Tibial artery (tissue), 4 donors: ENCODE measurements at regions not wholly inside any gene's neighbourhood (a gene's known extent, or its start where the extent isn't known, plus 50 kb on each side); places are given as distances from the start of the nearest gene placed in this dataset.

Source experiments
- DNase-seq, 2 donors: peaks; one replicate each; pipeline ENCODE4 v3.0.0-alpha.2; 2019
- H3K27ac ChIP-seq, 2 donors: fragments of 200-600 bp; sonication (generic) in 1 of 2; 1 replicate in 1 of 2; 2 replicates in 1 of 2; pipeline ENCODE4 v1.5.1; 2018 to 2019; ENCODE audit warnings: mild to moderate bottlenecking in 1 of 2
- H3K27me3 ChIP-seq, 2 donors: fragments of 200-600 bp; sonication (generic) in 1 of 2; one replicate each; pipeline versions ENCODE4 v1.5.1 to v1.6.0; 2016 to 2019
- H3K36me3 ChIP-seq, 3 donors: fragments of 200-600 bp; sonication (generic) in 2 of 3; one replicate each; pipeline ENCODE4 v1.5.1; 2016 to 2019; ENCODE audit warnings: mild to moderate bottlenecking in 2 of 3
- H3K4me1 ChIP-seq, 4 donors: fragments of 200-600 bp; sonication (generic) in 2 of 4; 1 replicate in 3 of 4; 2 replicates in 1 of 4; pipeline ENCODE4 v1.5.1; 2016 to 2019
- H3K4me3 ChIP-seq, 2 donors: fragments of 200-600 bp; sonication (generic) in 1 of 2; 1 replicate in 1 of 2; 2 replicates in 1 of 2; pipeline ENCODE4 v1.5.1; 2018 to 2019; ENCODE audit warnings: mild to moderate bottlenecking in 2 of 2
- H3K9me3 ChIP-seq, 3 donors: fragments of 200-600 bp; sonication (generic) in 1 of 3; one replicate each; pipeline ENCODE4 v1.5.1; 2016 to 2019
- CTCF ChIP-seq, 2 experiments: fragments of 200-600 bp in 1 of 2; fragments of 450-650 bp in 1 of 2; IDR thresholded peaks; one replicate each; pipeline ENCODE4 v1.5.1; 2017 to 2019; ENCODE audit warnings: antibody characterized with exemption in 2 of 2, mild to moderate bottlenecking in 1 of 2, moderate library complexity in 1 of 2
- intact Hi-C: fragments of 100-400 bp; cut with DNase I; formaldehyde crosslinking; loops from one replicate; pipeline ENCODE4 v1.15.0; 2023; ENCODE audit warnings: low total_unique reads

GRCh38 chr6:22447249-22448196, 121.8 kb upstream of the HDGFL1 start:
- no peak for TF ChIP-seq CTCF (IDR thresholded peaks at IDR 0.05)
- H3K27me3 ChIP-seq = no peaks in the 10 kb centered on the region
- intact Hi-C loops = no loop called here
- no peaks in the 10 kb centered on the region for H3K9me3 ChIP-seq
- H3K4me1 ChIP-seq = peaks cover 0 to 12% (median 0%) of the 10 kb centered on the region in 4 donors
- no peak for DNase-seq
- no peaks in the 10 kb centered on the region for H3K36me3 ChIP-seq
- no peak overlapping the region for H3K4me3 ChIP-seq
- H3K27ac ChIP-seq = peak overlapping the region in 1 of 2 donors; percentile 3

GRCh38 chr6:22448291-22448711, 121.1 kb upstream of the HDGFL1 start:
- Histone ChIP-seq H3K4me1 (peaks cover 0 to 12% (median 0%) of the 10 kb centered on the region in 4 donors), H3K36me3 (no peaks in the 10 kb centered on the region), H3K27ac (no peak overlapping the region), H3K4me3 (no peak overlapping the region), H3K27me3 (no peaks in the 10 kb centered on the region), H3K9me3 (no peaks in the 10 kb centered on the region)
- no peak for DNase-seq
- intact Hi-C loops = no loop called here
- no peak for TF ChIP-seq CTCF (IDR thresholded peaks at IDR 0.05)

GRCh38 chr6:22451962-22452361, 117.4 kb upstream of the HDGFL1 start:
- Histone ChIP-seq H3K4me3 (no peak overlapping the region), H3K9me3 (no peaks in the 10 kb centered on the region), H3K27ac (no peak overlapping the region), H3K27me3 (no peaks in the 10 kb centered on the region), H3K36me3 (no peaks in the 10 kb centered on the region), H3K4me1 (peaks cover 0 to 5% (median 0%) of the 10 kb centered on the region in 4 donors)
- intact Hi-C loops = no loop called here
- TF ChIP-seq CTCF (IDR thresholded peaks at IDR 0.05) = no peak
- DNase-seq = no peak

GRCh38 chr6:22455378-22455777, 114.0 kb upstream of the HDGFL1 start:
- TF ChIP-seq CTCF (IDR thresholded peaks at IDR 0.05) = no peak
- H3K4me1 ChIP-seq = no peaks in the 10 kb centered on the region
- no peaks in the 10 kb centered on the region for H3K36me3 ChIP-seq
- intact Hi-C loops = no loop called here
- DNase-seq = no peak
- no peak overlapping the region for H3K27ac ChIP-seq
- no peak overlapping the region for H3K4me3 ChIP-seq
- no peaks in the 10 kb centered on the region for H3K9me3 ChIP-seq
- H3K27me3 ChIP-seq = no peaks in the 10 kb centered on the region

GRCh38 chr6:22457996-22458395, 111.4 kb upstream of the HDGFL1 start:
- no peak for TF ChIP-seq CTCF (IDR thresholded peaks at IDR 0.05)
- H3K27me3 ChIP-seq = no peaks in the 10 kb centered on the region
- no peaks in the 10 kb centered on the region for H3K9me3 ChIP-seq
- intact Hi-C loops = no loop called here
- H3K4me3 ChIP-seq = no peak overlapping the region
- no peak overlapping the region for H3K27ac ChIP-seq
- DNase-seq = no peak
- no peaks in the 10 kb centered on the region for H3K4me1 ChIP-seq
- H3K36me3 ChIP-seq = no peaks in the 10 kb centered on the region
